Dendritic cell treated with granulocyte-macrophage colony-stimulating factor and Interleukin-4, amounts not matched to agents 40 ng/mL and 50 ng/mL, for 4 days (primary cell): ENCODE measurements at regions not wholly inside any gene's neighbourhood (a gene's known extent, or its start where the extent isn't known, plus 50 kb on each side); places are given as distances from the start of the nearest gene placed in this dataset.

ENCODE experiments used
- H3K27ac Mint-ChIP-seq: one replicate; pipeline ENCODE4 v1.8.0; 2022; ENCODE audit warnings: mild to moderate bottlenecking, mixed read lengths
- H3K27me3 Mint-ChIP-seq: one replicate; pipeline ENCODE4 v1.8.0; 2022; ENCODE audit warnings: mild to moderate bottlenecking, mixed read lengths
- H3K36me3 Mint-ChIP-seq: one replicate; pipeline ENCODE4 v1.8.0; 2022; ENCODE audit warnings: low read depth, mixed read lengths
- H3K4me1 Mint-ChIP-seq: one replicate; pipeline ENCODE4 v1.8.0; 2022; ENCODE audit warnings: low read depth, mixed read lengths
- H3K4me3 Mint-ChIP-seq: one replicate; pipeline ENCODE4 v1.8.0; 2022; ENCODE audit warnings: mild to moderate bottlenecking, moderate library complexity, mixed read lengths
- H3K9me3 Mint-ChIP-seq: one replicate; pipeline ENCODE4 v1.8.0; 2022; ENCODE audit warnings: mixed read lengths
- intact Hi-C: fragments of 100-400 bp; cut with micrococcal nuclease; formaldehyde crosslinking; loops from one replicate; pipeline ENCODE4 v1.15.0; 2022

DNA sequence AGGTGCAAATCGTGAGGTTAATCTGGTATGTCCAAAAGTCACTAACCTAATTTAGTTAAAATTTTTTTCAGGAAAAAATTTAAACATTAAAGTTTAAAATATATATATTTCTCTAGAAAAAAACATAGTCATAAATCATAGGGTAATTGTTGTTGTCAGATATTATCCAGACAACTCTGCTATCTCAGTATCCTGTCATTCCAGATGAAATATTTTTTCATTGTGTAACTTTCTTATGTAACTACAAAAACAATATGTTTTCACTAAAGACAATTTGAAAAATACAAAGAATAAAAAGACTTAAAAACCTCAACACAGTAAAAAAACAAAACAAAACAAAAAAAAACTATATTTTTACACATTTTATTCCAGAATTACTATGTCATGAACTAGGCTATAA is 57.6 kb downstream of the TENT5A start:
- Mint-ChIP-seq H3K27me3 (no peaks in the 10 kb centered on the region), H3K9me3 (no peaks in the 10 kb centered on the region), H3K36me3 (no peaks in the 10 kb centered on the region), H3K27ac (no peak overlapping the region), H3K4me1 (peaks cover 5% of the 10 kb centered on the region), H3K4me3 (no peak overlapping the region)
- intact Hi-C loops: no loop called here

DNA sequence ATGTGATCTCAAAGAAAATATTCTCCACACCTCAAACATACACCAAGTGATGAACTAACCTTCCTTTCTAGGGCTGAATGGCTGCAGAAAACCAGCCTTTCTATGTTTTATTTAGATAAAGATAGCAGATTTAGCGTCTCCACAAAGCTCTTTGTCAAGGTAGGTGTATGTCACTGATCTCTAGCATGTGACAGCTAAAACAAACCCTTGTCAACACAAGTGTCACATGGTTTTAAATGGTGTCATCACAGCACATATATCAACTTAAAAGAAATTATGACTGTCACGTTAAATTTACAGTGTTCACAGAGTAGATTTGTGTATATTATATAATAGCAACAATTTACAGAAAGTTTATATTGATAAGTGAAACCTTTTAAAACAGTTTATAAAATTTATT is 58.3 kb downstream of the TENT5A start:
- H3K4me3 Mint-ChIP-seq: no peak overlapping the region
- H3K36me3 Mint-ChIP-seq: no peaks in the 10 kb centered on the region
- H3K9me3 Mint-ChIP-seq: no peaks in the 10 kb centered on the region
- peaks cover 5% of the 10 kb centered on the region for H3K4me1 Mint-ChIP-seq
- no peak overlapping the region for H3K27ac Mint-ChIP-seq
- no peaks in the 10 kb centered on the region for H3K27me3 Mint-ChIP-seq
- intact Hi-C loops: no loop called here

DNA sequence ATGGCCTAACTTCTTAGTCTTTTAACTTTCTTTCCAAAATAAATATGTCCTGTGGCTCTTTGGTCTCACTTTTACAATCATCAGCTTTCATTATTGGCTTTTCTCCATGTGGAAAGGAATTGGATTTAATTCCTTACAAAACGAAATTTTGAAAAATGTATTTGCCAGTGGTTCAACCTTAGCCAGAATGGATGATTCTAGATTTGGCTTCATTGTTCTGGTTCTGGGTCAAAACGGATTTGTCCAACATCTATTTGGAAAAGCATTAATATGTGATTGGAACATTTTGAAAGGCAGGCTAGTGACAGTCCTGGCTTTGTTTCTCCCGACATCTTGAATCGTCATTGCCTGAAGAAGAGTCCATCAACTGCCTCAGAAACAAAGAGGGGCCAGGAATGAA is 59.2 kb downstream of the TENT5A start:
- Mint-ChIP-seq H3K9me3 (no peaks in the 10 kb centered on the region), H3K4me1 (peaks cover 5% of the 10 kb centered on the region), H3K27me3 (no peaks in the 10 kb centered on the region), H3K27ac (no peak overlapping the region), H3K4me3 (no peak overlapping the region), H3K36me3 (no peaks in the 10 kb centered on the region)
- intact Hi-C loops: no loop called here

DNA sequence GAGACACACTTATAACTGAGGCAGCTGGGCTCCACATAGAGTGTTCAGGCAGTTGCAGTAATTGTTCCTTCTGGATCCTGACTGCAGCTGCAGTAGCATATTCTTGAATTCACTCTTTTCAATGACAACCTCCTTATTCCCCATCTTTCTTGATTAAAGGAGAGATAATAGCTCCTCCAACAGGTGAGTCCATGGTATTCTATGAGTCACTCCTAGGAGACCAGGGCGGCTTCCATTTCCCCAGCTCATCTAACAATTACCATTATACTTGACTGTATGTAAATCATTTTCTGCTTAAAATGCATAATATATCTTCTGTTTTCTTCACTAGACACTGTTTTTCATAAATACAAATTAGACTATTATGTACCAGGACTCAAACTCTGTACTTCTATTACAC is 62.4 kb downstream of the TENT5A start:
- Mint-ChIP-seq H3K36me3 (no peaks in the 10 kb centered on the region), H3K9me3 (no peaks in the 10 kb centered on the region), H3K4me1 (no peaks in the 10 kb centered on the region), H3K27me3 (no peaks in the 10 kb centered on the region), H3K27ac (no peak overlapping the region), H3K4me3 (no peak overlapping the region)
- intact Hi-C loops: no loop called here

DNA sequence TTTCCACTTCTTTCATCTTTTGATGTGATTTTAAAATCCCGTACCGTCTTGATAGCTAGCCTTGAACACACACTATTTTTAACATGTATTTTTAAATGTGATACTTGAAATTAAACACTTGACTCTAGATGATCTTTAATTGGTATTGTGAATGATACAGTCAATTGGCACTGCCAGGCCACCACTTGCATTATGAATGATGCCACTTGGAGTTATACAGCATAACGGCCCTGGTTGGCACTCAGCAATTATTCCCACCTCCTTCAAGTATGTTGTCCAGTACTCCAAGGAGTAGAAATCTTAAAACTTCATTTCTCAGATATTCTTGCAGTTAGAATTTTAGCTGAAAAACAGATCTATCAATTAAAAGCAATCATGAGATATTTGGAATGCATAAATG is 62.9 kb downstream of the TENT5A start:
- Mint-ChIP-seq H3K9me3 (no peaks in the 10 kb centered on the region), H3K36me3 (no peaks in the 10 kb centered on the region), H3K4me3 (no peak overlapping the region), H3K27ac (no peak overlapping the region), H3K27me3 (no peaks in the 10 kb centered on the region), H3K4me1 (no peaks in the 10 kb centered on the region)
- intact Hi-C loops: no loop called here

DNA sequence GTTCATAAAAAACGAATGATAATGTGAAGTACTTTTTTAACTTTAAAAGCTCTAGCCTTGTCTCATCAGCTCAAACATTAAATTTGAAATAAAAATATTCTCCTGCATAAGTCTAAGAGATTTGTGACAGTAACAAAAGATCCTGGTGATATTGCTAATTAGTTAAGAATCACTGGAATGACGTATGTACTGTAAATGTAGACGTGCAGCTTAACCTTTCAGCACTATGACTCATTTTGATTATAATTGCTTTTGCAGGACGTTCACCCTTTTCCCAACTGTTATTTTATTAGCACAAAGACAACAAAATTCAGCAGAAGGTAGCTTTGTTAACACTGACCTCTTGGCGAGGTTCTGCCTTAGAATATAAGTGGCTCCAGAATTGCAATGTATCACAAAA is 68.6 kb downstream of the TENT5A start:
- no peaks in the 10 kb centered on the region for H3K27me3 Mint-ChIP-seq
- H3K27ac Mint-ChIP-seq: no peak overlapping the region
- no peak overlapping the region for H3K4me3 Mint-ChIP-seq
- peaks cover 9% of the 10 kb centered on the region for H3K9me3 Mint-ChIP-seq
- intact Hi-C loops: no loop called here
- H3K4me1 Mint-ChIP-seq: no peaks in the 10 kb centered on the region
- H3K36me3 Mint-ChIP-seq: no peaks in the 10 kb centered on the region

DNA sequence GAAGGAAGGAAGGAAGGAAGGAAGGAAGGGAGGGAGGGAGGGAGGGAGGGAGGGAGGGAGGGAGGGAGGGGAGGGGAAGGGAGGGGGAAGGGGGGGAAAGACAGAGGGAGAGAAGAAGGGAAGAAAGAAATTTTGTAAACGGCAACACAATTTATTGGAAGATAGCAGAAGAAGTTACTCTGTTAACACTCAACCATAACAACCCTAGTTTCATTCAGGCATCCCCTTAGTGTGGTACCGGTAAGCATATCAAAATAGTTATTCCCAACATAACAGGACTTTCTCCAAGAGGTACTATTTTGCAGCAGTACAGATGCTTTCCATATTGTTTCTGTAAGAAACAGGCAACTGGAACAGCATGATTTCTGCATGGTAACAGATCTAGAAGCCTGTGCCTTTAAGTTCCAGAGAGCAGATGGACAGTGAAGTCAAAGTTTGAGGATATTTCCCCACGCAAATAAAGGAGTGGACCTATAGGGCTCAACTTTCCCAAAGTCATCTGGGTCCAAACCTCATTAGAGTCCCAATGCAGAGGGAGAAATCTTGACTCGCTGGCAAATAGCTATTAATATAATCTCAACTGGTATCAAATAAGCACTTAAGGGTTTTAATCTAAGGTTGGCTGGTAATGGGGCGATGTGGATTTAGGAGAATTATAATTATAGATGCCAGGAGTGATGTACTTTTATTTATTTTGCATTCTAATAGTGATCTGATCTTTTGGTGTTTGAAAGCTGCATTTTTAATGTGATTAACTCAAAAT is 69.4 kb downstream of the TENT5A start:
- Mint-ChIP-seq H3K27me3 (no peaks in the 10 kb centered on the region), H3K9me3 (peaks cover 9% of the 10 kb centered on the region), H3K4me1 (no peaks in the 10 kb centered on the region), H3K36me3 (no peaks in the 10 kb centered on the region), H3K27ac (no peak overlapping the region), H3K4me3 (no peak overlapping the region)
- intact Hi-C loops: no loop called here

DNA sequence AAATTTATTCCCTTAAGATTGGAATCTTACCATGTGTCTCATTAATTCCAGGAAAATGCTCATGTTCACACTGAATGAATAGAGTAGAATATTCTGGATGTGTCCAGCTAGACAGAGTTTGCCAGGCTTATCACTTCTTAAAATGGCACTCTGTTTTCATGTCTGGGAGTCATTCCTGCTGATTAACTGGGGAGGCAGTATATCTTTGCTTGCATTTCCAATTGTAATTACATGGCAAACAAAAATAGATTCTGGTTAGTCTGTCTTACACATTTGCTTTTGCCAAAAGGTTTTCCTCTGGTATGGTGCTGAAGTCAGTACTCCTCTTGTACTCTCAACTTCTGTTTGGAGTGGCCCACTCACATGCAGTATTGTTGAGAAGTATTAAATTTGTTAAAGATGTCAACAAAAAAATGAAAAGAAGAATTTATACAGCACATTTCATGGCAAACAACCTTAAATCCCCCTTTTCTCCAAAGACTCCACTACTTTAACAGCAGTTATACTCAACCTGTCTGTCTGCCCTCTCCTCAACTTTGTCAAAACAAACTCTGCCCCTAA is 70.2 kb downstream of the TENT5A start:
- intact Hi-C loops: no loop called here
- Mint-ChIP-seq H3K4me1 (no peaks in the 10 kb centered on the region), H3K4me3 (no peak overlapping the region), H3K27ac (no peak overlapping the region), H3K27me3 (no peaks in the 10 kb centered on the region), H3K9me3 (peaks cover 9% of the 10 kb centered on the region), H3K36me3 (no peaks in the 10 kb centered on the region)

DNA sequence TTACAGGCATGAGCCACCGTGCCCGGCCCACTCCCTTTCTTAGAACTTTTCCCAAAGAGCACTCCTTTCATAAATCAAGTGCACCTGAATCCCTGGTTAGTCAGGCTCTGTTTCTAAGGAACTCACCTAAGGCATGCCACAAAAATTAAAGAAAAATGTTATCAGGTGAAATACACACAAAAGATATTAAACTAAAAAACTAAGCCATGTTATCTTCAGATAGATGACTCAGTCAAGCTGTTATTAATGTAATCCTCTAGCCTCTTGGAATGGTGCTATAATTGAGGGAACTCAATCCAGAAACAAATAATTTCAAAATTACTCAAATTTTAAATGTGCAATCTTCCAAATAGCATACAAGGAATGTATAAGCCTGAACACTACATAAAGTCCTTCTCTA is 83.0 kb downstream of the TENT5A start:
- intact Hi-C loops: no loop called here
- no peaks in the 10 kb centered on the region for H3K27me3 Mint-ChIP-seq
- H3K4me3 Mint-ChIP-seq: no peak overlapping the region
- no peak overlapping the region for H3K27ac Mint-ChIP-seq
- no peaks in the 10 kb centered on the region for H3K36me3 Mint-ChIP-seq
- peaks cover 18% of the 10 kb centered on the region for H3K9me3 Mint-ChIP-seq
- H3K4me1 Mint-ChIP-seq: no peaks in the 10 kb centered on the region

DNA sequence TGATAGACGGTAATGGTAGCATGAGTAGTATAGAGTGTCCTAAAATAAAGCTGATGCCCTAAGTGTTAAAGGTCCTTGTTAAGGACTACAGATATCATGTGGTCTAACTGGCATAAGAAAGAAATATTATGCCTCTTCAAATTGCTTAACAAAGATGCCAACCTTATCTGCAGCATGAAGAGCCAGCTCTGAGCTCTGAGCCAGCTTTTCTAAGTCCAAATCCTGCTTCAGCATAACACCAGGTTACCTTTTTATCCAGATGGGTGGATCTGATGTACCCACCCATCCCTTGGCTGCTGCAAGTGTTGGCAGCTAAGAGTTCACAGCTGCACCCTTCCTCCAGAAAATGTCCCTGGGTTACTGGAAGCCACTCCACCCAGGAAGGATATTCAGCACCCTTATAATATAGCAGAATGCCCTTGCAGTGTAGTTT is 83.8 kb downstream of the TENT5A start:
- Mint-ChIP-seq H3K9me3 (peaks cover 10% of the 10 kb centered on the region), H3K4me3 (no peak overlapping the region), H3K4me1 (no peaks in the 10 kb centered on the region), H3K36me3 (no peaks in the 10 kb centered on the region), H3K27me3 (no peaks in the 10 kb centered on the region), H3K27ac (no peak overlapping the region)
- intact Hi-C loops: no loop called here

DNA sequence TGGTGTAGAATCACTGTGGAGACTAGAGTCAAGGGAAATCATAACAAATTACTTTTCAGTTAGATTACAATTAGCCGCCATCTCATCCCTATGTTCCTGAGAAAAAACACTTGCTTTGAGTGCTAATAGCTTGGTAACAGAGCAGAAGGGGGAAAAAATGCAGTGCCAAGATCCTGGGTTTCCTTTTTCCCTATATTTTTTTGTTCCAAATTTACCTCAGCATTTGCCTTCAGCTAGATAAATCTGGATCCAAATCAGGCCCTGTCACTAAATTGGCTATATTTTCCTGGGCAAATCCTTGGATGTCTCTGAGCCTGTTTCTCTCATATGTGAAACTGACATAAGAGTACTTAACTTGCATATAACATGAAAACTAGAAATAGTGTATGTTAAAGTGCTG is 86.0 kb downstream of the TENT5A start:
- no peaks in the 10 kb centered on the region for H3K36me3 Mint-ChIP-seq
- no peak overlapping the region for H3K27ac Mint-ChIP-seq
- no peak overlapping the region for H3K4me3 Mint-ChIP-seq
- H3K27me3 Mint-ChIP-seq: no peaks in the 10 kb centered on the region
- intact Hi-C loops: no loop called here
- H3K9me3 Mint-ChIP-seq: peaks cover 9% of the 10 kb centered on the region
- H3K4me1 Mint-ChIP-seq: no peaks in the 10 kb centered on the region

DNA sequence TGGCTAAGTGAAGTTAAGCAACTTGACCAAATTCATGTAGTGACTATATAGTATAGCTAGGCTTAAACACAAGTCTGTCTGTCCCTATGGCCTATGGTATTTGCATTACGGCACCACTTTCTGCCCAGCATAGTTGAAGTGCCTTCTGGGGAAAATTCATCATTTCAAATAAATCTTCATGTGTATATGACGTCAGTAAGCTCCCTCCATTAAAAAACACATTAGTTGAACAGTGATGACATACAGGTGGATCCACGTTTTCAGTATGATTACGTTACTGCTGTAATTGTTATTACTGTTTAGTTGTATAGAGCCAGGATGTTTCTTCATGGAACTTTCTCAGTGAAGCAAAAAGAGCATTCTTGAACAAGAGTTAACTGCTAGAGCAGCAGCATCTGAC is 96.2 kb downstream of the TENT5A start:
- H3K27me3 Mint-ChIP-seq: no peaks in the 10 kb centered on the region
- H3K4me1 Mint-ChIP-seq: no peaks in the 10 kb centered on the region
- intact Hi-C loops: no loop called here
- H3K4me3 Mint-ChIP-seq: no peak overlapping the region
- H3K27ac Mint-ChIP-seq: no peak overlapping the region
- H3K9me3 Mint-ChIP-seq: no peaks in the 10 kb centered on the region
- no peaks in the 10 kb centered on the region for H3K36me3 Mint-ChIP-seq

DNA sequence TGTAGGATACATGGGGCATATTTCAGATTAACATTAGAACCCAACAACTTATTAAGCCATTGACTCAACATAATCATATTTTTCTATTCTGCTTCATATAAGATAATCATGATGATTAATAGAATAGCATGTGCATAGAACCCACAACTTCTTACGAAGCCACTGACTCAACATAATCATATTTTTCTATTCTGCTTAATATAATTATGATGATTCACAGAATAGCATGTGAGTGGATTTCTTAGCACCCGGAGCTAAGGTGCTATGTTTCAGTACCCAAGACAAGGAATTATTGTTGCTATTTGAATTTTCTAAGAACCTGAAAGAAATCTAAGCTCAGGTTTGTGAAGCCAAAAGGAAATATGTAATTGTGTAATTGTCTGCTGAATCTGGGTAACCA is 96.8 kb downstream of the TENT5A start:
- Mint-ChIP-seq H3K36me3 (no peaks in the 10 kb centered on the region), H3K27ac (no peak overlapping the region), H3K27me3 (no peaks in the 10 kb centered on the region), H3K4me3 (no peak overlapping the region), H3K4me1 (no peaks in the 10 kb centered on the region), H3K9me3 (no peaks in the 10 kb centered on the region)
- intact Hi-C loops: no loop called here

DNA sequence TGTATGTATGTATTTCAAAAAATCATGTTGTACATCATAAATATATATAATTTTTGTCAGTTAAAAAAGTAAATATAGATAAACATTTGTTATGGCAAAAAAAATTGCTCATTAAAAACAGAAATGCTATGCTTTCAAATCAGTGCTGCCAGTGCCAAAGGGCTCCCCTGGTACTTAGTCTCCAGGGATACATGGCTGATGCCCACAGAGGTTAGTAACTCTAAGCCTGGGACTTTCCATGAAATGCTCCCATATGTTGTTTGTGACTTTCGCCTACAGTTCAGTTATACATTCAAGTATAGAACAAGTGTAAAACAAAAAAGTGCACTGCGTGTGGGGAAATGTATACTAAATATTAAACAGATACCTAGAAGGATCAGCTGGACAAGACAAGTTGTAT is 104.0 kb downstream of the TENT5A start:
- no peak overlapping the region for H3K4me3 Mint-ChIP-seq
- intact Hi-C loops: no loop called here
- no peaks in the 10 kb centered on the region for H3K9me3 Mint-ChIP-seq
- H3K27me3 Mint-ChIP-seq: no peaks in the 10 kb centered on the region
- no peak overlapping the region for H3K27ac Mint-ChIP-seq
- H3K4me1 Mint-ChIP-seq: no peaks in the 10 kb centered on the region
- H3K36me3 Mint-ChIP-seq: no peaks in the 10 kb centered on the region

DNA sequence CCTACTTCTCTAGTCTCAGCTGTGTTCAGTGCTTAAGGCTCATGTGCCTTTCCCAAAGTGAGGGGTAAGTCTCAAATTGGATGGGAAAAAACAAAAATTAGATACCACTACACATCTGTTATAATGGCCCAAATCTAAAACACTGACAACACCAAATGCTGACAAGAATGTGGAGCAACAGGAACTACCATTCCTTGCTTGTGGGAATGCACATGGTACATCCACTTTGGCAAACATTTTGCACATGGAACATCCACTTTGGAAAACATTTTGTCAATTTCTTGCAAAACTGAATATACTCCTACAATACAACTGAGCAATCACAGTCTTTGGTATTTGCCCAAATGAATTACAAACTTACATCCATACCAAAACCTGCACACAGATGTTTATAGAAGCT is 109.3 kb downstream of the TENT5A start:
- H3K4me3 Mint-ChIP-seq: no peak overlapping the region
- no peaks in the 10 kb centered on the region for H3K27me3 Mint-ChIP-seq
- no peaks in the 10 kb centered on the region for H3K4me1 Mint-ChIP-seq
- H3K36me3 Mint-ChIP-seq: no peaks in the 10 kb centered on the region
- no peak overlapping the region for H3K27ac Mint-ChIP-seq
- intact Hi-C loops: no loop called here
- H3K9me3 Mint-ChIP-seq: peaks cover 17% of the 10 kb centered on the region
